ENCODE measurements at regions not wholly inside any gene's neighbourhood (a gene's known extent, or its start where the extent isn't known, plus 50 kb on each side); places are given as distances from the start of the nearest gene placed in this dataset.
"Not testable (repeated sequence)": the region's sequence is repeated elsewhere in the genome, so short reads cannot be mapped to it uniquely, and the experiment has no call there.

GRCh38 chr7:35908331-35909216, 107.7 kb downstream of the SEPTIN7 start:
- DNase-seq (ENCODE audit: low read depth in 4 of 4, low spot score in 3 of 4) = no peak

- DNase-seq (ENCODE audit: low read depth in 4 of 4, low spot score in 3 of 4) = no peak
Observed at GRCh38 chr7:35909870-35910357, 109.1 kb downstream of the SEPTIN7 start.

- DNase-seq (ENCODE audit: low read depth in 4 of 4, low spot score in 3 of 4) = not testable (repeated sequence)
Observed at GRCh38 chr7:35910621-35911020, 109.8 kb downstream of the SEPTIN7 start.

- not testable (repeated sequence) for DNase-seq (ENCODE audit: low read depth in 4 of 4, low spot score in 3 of 4)
Observed at GRCh38 chr7:35913350-35913749, 112.5 kb downstream of the SEPTIN7 start.

GRCh38 chr7:35914214-35914613, 113.4 kb downstream of the SEPTIN7 start:
- DNase-seq (ENCODE audit: low read depth in 4 of 4, low spot score in 3 of 4) = not testable (repeated sequence)

GRCh38 chr7:35915247-35915955, 114.5 kb downstream of the SEPTIN7 start:
- not testable (repeated sequence) for DNase-seq (ENCODE audit: low read depth in 4 of 4, low spot score in 3 of 4)

- not testable (repeated sequence) for DNase-seq (ENCODE audit: low read depth in 4 of 4, low spot score in 3 of 4)
Observed at GRCh38 chr7:35918217-35918616, 117.4 kb downstream of the SEPTIN7 start.

GRCh38 chr7:35919607-35920006, 118.8 kb downstream of the SEPTIN7 start:
- not testable (repeated sequence) for DNase-seq (ENCODE audit: low read depth in 4 of 4, low spot score in 3 of 4)

GRCh38 chr7:35921338-35921737, 120.5 kb downstream of the SEPTIN7 start:
- not testable (repeated sequence) for DNase-seq (ENCODE audit: low read depth in 4 of 4, low spot score in 3 of 4)

GRCh38 chr7:35924668-35925067, 123.8 kb downstream of the SEPTIN7 start:
- peak in 2 of 4 donors; percentile 14 to 18 for DNase-seq (ENCODE audit: low read depth in 4 of 4, low spot score in 3 of 4)

- DNase-seq (ENCODE audit: low read depth in 4 of 4, low spot score in 3 of 4) = not testable (repeated sequence)
Observed at GRCh38 chr7:35926966-35927365, 126.1 kb downstream of the SEPTIN7 start.

- DNase-seq (ENCODE audit: low read depth in 4 of 4, low spot score in 3 of 4) = not testable (repeated sequence)
Observed at GRCh38 chr7:35931134-35931533, 130.3 kb downstream of the SEPTIN7 start.

GRCh38 chr7:35931551-35931950, 130.7 kb downstream of the SEPTIN7 start:
- DNase-seq (ENCODE audit: low read depth in 4 of 4, low spot score in 3 of 4) = not testable (repeated sequence)

GRCh38 chr7:35940695-35941094, 139.8 kb downstream of the SEPTIN7 start:
- DNase-seq (ENCODE audit: low read depth in 4 of 4, low spot score in 3 of 4) = not testable (repeated sequence)

- not testable (repeated sequence) for DNase-seq (ENCODE audit: low read depth in 4 of 4, low spot score in 3 of 4)
Observed at GRCh38 chr7:35945621-35946020, 144.8 kb downstream of the SEPTIN7 start.

- not testable (repeated sequence) for DNase-seq (ENCODE audit: low read depth in 4 of 4, low spot score in 3 of 4)
Observed at GRCh38 chr7:35955735-35956134, 154.9 kb downstream of the SEPTIN7 start.

GRCh38 chr7:35956988-35957387, 156.1 kb downstream of the SEPTIN7 start:
- not testable (repeated sequence) for DNase-seq (ENCODE audit: low read depth in 4 of 4, low spot score in 3 of 4)

GRCh38 chr7:35961260-35961659, 160.4 kb downstream of the SEPTIN7 start:
- not testable (repeated sequence) for DNase-seq (ENCODE audit: low read depth in 4 of 4, low spot score in 3 of 4)

GRCh38 chr7:35962607-35963006, 161.8 kb downstream of the SEPTIN7 start:
- not testable (repeated sequence) for DNase-seq (ENCODE audit: low read depth in 4 of 4, low spot score in 3 of 4)

- no peak for DNase-seq (ENCODE audit: low read depth in 4 of 4, low spot score in 3 of 4)
Observed at GRCh38 chr7:35967366-35968139, 166.7 kb downstream of the SEPTIN7 start.
